Astrocyte (in vitro differentiated cells and primary cell): ENCODE measurements at regions not wholly inside any gene's neighbourhood (a gene's known extent, or its start where the extent isn't known, plus 50 kb on each side); places are given as distances from the start of the nearest gene placed in this dataset.
A peak's percentile ranks its signal among the peaks of the same experiment; 100 is the strongest.

Experiments
- DNase-seq: peaks from one replicate; pipeline ENCODE4 v3.0.0-alpha.2; 2010; ENCODE audit warnings: low read depth
- FAIRE-seq: peaks from 2 replicates; lab custom pipeline; 2011; peaks lifted over from hg19 to GRCh38; lab: Jason Lieb, UNC
- H2AFZ ChIP-seq: 2 replicates; pipeline ENCODE4 v1.6.0; 2012; ENCODE audit warnings: low read depth, low read length, inconsistent platforms
- H3K27ac ChIP-seq: 2 replicates; pipeline ENCODE4 v1.5.1; 2011; ENCODE audit warnings: low read depth, low read length, inconsistent platforms
- H3K27me3 ChIP-seq: 2 replicates; pipeline ENCODE4 v1.6.0; 2011; ENCODE audit warnings: low read length, inconsistent platforms; ENCODE audit not compliant: insufficient read depth
- H3K36me3 ChIP-seq: 2 replicates; pipeline ENCODE4 v1.5.1; 2011; ENCODE audit warnings: low read length, inconsistent platforms; ENCODE audit not compliant: insufficient read depth
- H3K4me1 ChIP-seq: 2 replicates; pipeline ENCODE4 v1.5.1; 2011; ENCODE audit warnings: low read length, inconsistent platforms; ENCODE audit not compliant: insufficient read depth
- H3K4me2 ChIP-seq: 2 replicates; pipeline ENCODE4 v1.6.0; 2012; ENCODE audit warnings: low read length, inconsistent platforms
- H3K4me3 ChIP-seq: 2 replicates; pipeline ENCODE4 v1.5.1; 2011; ENCODE audit warnings: low read depth, mild to moderate bottlenecking, low read length, inconsistent platforms; ENCODE audit not compliant: insufficient read depth
- H3K79me2 ChIP-seq: 2 replicates; pipeline ENCODE4 v1.6.0; 2012; ENCODE audit warnings: mild to moderate bottlenecking, low read length, inconsistent platforms; ENCODE audit not compliant: insufficient read depth
- H3K9ac ChIP-seq: 2 replicates; pipeline ENCODE4 v1.6.0; 2012; ENCODE audit warnings: mild to moderate bottlenecking, low read length, inconsistent platforms
- H3K9me3 ChIP-seq: 2 replicates; pipeline ENCODE4 v1.5.1; 2012; ENCODE audit warnings: low read depth, mild to moderate bottlenecking, low read length, inconsistent platforms; ENCODE audit not compliant: insufficient read depth
- H4K20me1 ChIP-seq: 2 replicates; pipeline ENCODE4 v1.6.0; 2012; ENCODE audit warnings: low read length, inconsistent platforms; ENCODE audit not compliant: insufficient read depth
- H3K27ac Mint-ChIP-seq: one replicate; pipeline ENCODE4 v1.8.0; 2021; ENCODE audit warnings: mild to moderate bottlenecking, mixed read lengths; ENCODE audit not compliant: unreplicated experiment
- H3K27me3 Mint-ChIP-seq: one replicate; pipeline ENCODE4 v1.8.0; 2021; ENCODE audit warnings: low read depth, mixed read lengths; ENCODE audit not compliant: unreplicated experiment
- H3K36me3 Mint-ChIP-seq: one replicate; pipeline ENCODE4 v1.8.0; 2021; ENCODE audit warnings: low read depth, mixed read lengths; ENCODE audit not compliant: unreplicated experiment
- H3K4me1 Mint-ChIP-seq: one replicate; pipeline ENCODE4 v1.8.0; 2021; ENCODE audit warnings: low read depth, mixed read lengths; ENCODE audit not compliant: unreplicated experiment
- H3K4me3 Mint-ChIP-seq: one replicate; pipeline ENCODE4 v1.8.0; 2021; ENCODE audit warnings: mild to moderate bottlenecking, moderate library complexity, mixed read lengths; ENCODE audit not compliant: unreplicated experiment
- H3K9me3 Mint-ChIP-seq: one replicate; pipeline ENCODE4 v1.8.0; 2021; ENCODE audit warnings: mild to moderate bottlenecking, mixed read lengths; ENCODE audit not compliant: unreplicated experiment
- CTCF ChIP-seq: IDR thresholded peaks from 2 replicates; pipeline ENCODE4 v1.5.1; 2011; ENCODE audit warnings: low read depth, mild to moderate bottlenecking, inconsistent platforms, low read length, moderate library complexity; ENCODE audit not compliant: insufficient read depth
- EZH2 ChIP-seq: IDR thresholded peaks from 2 replicates; pipeline ENCODE4 v1.6.1; 2012; ENCODE audit warnings: mild to moderate bottlenecking, low read length, inconsistent platforms; ENCODE audit not compliant: insufficient read depth

- Mint-ChIP-seq H3K4me1 (peaks cover 7% of the 10 kb centered on the region), H3K36me3 (peaks cover 2% of the 10 kb centered on the region), H3K27ac (peak overlapping the region; percentile 68), H3K9me3 (no peaks in the 10 kb centered on the region), H3K4me3 (no peak overlapping the region), H3K27me3 (peaks cover 6% of the 10 kb centered on the region)
- peaks cover 10% of the 10 kb centered on the region for H3K4me1 ChIP-seq
- no peaks in the 10 kb centered on the region for H3K27me3 ChIP-seq
- no peak for FAIRE-seq
- peak; percentile 79 for DNase-seq
- no peak overlapping the region for H3K4me3 ChIP-seq
- TF ChIP-seq CTCF (no peak), EZH2 (no peak)
- H4K20me1 ChIP-seq: no peaks in the 10 kb centered on the region
- no peak overlapping the region for H3K27ac ChIP-seq
- no peaks in the 10 kb centered on the region for H3K36me3 ChIP-seq
- no peak overlapping the region for H2AFZ ChIP-seq
- no peaks in the 10 kb centered on the region for H3K79me2 ChIP-seq
- no peaks in the 10 kb centered on the region for H3K9me3 ChIP-seq
- no peak overlapping the region for H3K9ac ChIP-seq
- H3K4me2 ChIP-seq: peak overlapping the region; percentile 28
Observed at GRCh38 chr6:134802426-134803058, 147.4 kb downstream of the ALDH8A1 start.

DNA sequence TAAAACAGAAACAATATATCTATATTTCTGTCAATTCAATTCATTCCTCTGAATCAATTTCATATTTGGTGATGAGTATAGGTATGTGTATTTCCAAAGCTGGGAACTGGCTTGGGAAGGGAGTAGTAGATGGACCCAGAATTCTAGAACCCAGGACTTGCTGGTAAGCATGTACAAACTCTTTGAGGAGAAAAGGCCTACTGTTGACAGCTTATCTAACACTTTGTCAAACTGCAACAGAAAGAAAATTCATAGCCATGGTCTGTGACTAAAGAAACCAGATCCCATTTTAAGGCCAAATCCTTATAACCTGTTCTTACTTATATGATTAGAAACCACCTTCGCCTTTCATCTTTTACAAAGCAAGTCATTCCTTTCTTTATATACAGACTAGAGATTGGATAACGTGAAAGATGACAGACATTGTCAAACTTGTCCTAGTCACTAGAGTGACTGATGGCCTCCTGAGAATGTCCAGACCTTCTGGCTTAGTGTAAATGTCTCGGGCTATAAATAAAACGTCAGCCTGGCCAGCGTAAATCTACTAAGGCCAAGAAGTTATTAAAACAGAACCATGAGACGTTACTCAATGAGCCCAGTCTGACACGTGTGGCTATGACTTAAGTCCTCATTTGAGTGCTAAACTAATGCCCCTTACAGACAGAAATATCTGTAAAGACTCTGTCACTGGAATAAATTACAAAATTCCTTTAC is 152.3 kb downstream of the ALDH8A1 start:
- Histone ChIP-seq H2AFZ (no peak overlapping the region), H3K4me1 (peaks cover 4% of the 10 kb centered on the region), H3K4me3 (no peak overlapping the region), H3K4me2 (no peak overlapping the region), H3K79me2 (no peaks in the 10 kb centered on the region), H4K20me1 (no peaks in the 10 kb centered on the region), H3K9ac (no peak overlapping the region), H3K36me3 (no peaks in the 10 kb centered on the region), H3K27ac (no peak overlapping the region), H3K9me3 (no peaks in the 10 kb centered on the region), H3K27me3 (no peaks in the 10 kb centered on the region)
- H3K9me3 Mint-ChIP-seq: peaks cover 1% of the 10 kb centered on the region
- H3K36me3 Mint-ChIP-seq: no peaks in the 10 kb centered on the region
- no peak overlapping the region for H3K27ac Mint-ChIP-seq
- DNase-seq (no peak), FAIRE-seq (no peak)
- peaks cover 5% of the 10 kb centered on the region for H3K4me1 Mint-ChIP-seq
- no peak for TF ChIP-seq CTCF
- TF ChIP-seq EZH2: no peak
- H3K4me3 Mint-ChIP-seq: no peak overlapping the region
- H3K27me3 Mint-ChIP-seq: no peaks in the 10 kb centered on the region

DNA sequence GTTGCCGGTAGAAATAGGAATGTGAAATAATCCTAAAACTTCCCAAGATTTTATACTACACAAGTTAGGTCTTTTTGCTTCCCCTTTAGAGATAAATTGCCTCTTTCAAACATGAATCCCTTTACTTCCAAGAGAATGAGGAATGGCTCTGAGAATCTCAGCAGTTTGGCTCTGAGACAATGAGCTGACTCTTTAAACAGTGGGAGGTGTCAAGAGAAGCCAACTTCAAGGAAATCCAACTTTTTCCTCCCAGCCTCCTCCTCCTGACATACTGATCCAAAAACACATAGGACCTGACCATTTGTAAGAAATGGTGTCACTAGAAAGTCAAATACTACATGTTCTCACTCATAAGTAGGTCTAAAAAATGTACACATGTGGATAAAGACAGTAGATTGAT is 154.2 kb downstream of the ALDH8A1 start:
- no peaks in the 10 kb centered on the region for H3K27me3 ChIP-seq
- Mint-ChIP-seq H3K27me3 (no peaks in the 10 kb centered on the region), H3K4me3 (no peak overlapping the region), H3K36me3 (peaks cover under 1% of the 10 kb centered on the region), H3K4me1 (no peaks in the 10 kb centered on the region), H3K27ac (no peak overlapping the region), H3K9me3 (peaks cover 11% of the 10 kb centered on the region)
- H3K9ac ChIP-seq: no peak overlapping the region
- no peaks in the 10 kb centered on the region for H3K36me3 ChIP-seq
- TF ChIP-seq CTCF (no peak), EZH2 (no peak)
- no peak overlapping the region for H2AFZ ChIP-seq
- H3K4me3 ChIP-seq: no peak overlapping the region
- H4K20me1 ChIP-seq: no peaks in the 10 kb centered on the region
- no peaks in the 10 kb centered on the region for H3K9me3 ChIP-seq
- no peak overlapping the region for H3K4me2 ChIP-seq
- H3K27ac ChIP-seq: no peak overlapping the region
- no peaks in the 10 kb centered on the region for H3K4me1 ChIP-seq
- FAIRE-seq (no peak), DNase-seq (peak; percentile 44)
- no peaks in the 10 kb centered on the region for H3K79me2 ChIP-seq
